Ovary (tissue), 3 donors: ENCODE measurements at regions not wholly inside any gene's neighbourhood (a gene's known extent, or its start where the extent isn't known, plus 50 kb on each side); places are given as distances from the start of the nearest gene placed in this dataset.

Source experiments
- CTCF ChIP-seq, 3 donors: fragments of 450-650 bp in 2 of 3; fragments of 200-600 bp in 1 of 3; IDR thresholded peaks; one replicate each; pipeline versions ENCODE4 v1.5.1 to v1.8.0; 2016 to 2022; ENCODE audit warnings: antibody characterized with exemption in 3 of 3, mild to moderate bottlenecking in 1 of 3
- POLR2A ChIP-seq: fragments of 450-650 bp; IDR thresholded peaks from one replicate; pipeline ENCODE4 v1.6.1; 2017; ENCODE audit warnings: antibody characterized with exemption, mild to moderate bottlenecking, moderate library complexity
- donor health status: DM: no; HTN: no; CAD: no.

GRCh38 chr16:6160303-6160702 lies 1062.7 kb upstream of the EEF2KMT start:
- TF ChIP-seq CTCF (IDR thresholded peaks at IDR 0.05) (no peak), POLR2A (no peak)
